ENCODE measurements at regions not wholly inside any gene's neighbourhood (a gene's known extent, or its start where the extent isn't known, plus 50 kb on each side); places are given as distances from the start of the nearest gene placed in this dataset.

GRCh38 chr1:119217309-119217828 is 76.9 kb upstream of the WARS2 start:
- no peak for FAIRE-seq
- no peak for DNase-seq
- Histone ChIP-seq H3K4me1 (ENCODE audit: control insufficient read depth in 3 of 3, insufficient read depth in 2 of 3, low read depth in 1 of 3, low read length in 2 of 3) (no peaks in the 10 kb centered on the region), H3K27me3 (ENCODE audit: control insufficient read depth in 3 of 3, insufficient read depth in 3 of 3, low read length in 3 of 3) (no peaks in the 10 kb centered on the region), H3K36me3 (ENCODE audit: control insufficient read depth in 3 of 3, insufficient read depth in 2 of 3, low read depth in 1 of 3, low read length in 3 of 3) (peaks cover 0 to 5% (median 0%) of the 10 kb centered on the region in 3 donors), H3K9me3 (ENCODE audit: control insufficient read depth in 2 of 2, insufficient read depth in 1 of 2, low read depth in 1 of 2, low read length in 1 of 2) (no peaks in the 10 kb centered on the region), H3K27ac (ENCODE audit: low read depth in 1 of 3, low read length in 2 of 3) (no peak overlapping the region), H3K4me3 (ENCODE audit: low read depth in 1 of 3, low read length in 3 of 3) (no peak overlapping the region)

- H3K27ac ChIP-seq (ENCODE audit: low read depth in 1 of 3, low read length in 2 of 3) = no peak overlapping the region
- WGBS, 3 donors = 81 to 83% (median 82%) methylated on average over 4 of the region's 4 CpGs
- H3K9me3 ChIP-seq (ENCODE audit: control insufficient read depth in 2 of 2, insufficient read depth in 1 of 2, low read depth in 1 of 2, low read length in 1 of 2) = no peaks in the 10 kb centered on the region
- FAIRE-seq (no peak), DNase-seq (no peak)
- H3K27me3 ChIP-seq (ENCODE audit: control insufficient read depth in 3 of 3, insufficient read depth in 3 of 3, low read length in 3 of 3) = no peaks in the 10 kb centered on the region
- peaks cover 0 to 7% (median 0%) of the 10 kb centered on the region in 3 donors for H3K36me3 ChIP-seq (ENCODE audit: control insufficient read depth in 3 of 3, insufficient read depth in 2 of 3, low read depth in 1 of 3, low read length in 3 of 3)
- no peak overlapping the region for H3K4me3 ChIP-seq (ENCODE audit: low read depth in 1 of 3, low read length in 3 of 3)
- H3K4me1 ChIP-seq (ENCODE audit: control insufficient read depth in 3 of 3, insufficient read depth in 2 of 3, low read depth in 1 of 3, low read length in 2 of 3) = no peaks in the 10 kb centered on the region
These were observed 79.3 kb upstream of the WARS2 start for GRCh38 chr1:119219711-119220110.

DNA sequence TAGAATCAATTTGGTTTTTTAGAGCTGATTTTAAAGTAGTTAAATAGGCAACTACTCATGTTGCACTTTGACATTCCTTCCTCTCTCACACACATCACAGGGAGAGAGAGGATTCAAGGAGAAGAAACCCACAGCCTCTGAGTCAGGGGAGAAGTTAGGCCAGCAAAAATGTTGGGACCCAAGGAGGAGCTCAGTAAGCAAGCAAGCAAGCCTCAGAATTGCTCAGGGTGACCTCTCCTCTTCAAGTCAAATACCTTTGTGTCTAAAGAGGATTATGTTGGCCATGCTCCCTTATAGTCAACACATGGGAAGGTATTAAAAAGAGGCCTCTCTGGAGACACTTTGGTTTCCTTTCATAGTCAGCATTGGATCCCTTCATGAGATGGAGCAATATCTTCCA is 80.5 kb upstream of the WARS2 start:
- H3K27ac ChIP-seq (ENCODE audit: low read depth in 1 of 3, low read length in 2 of 3) = no peak overlapping the region
- H3K36me3 ChIP-seq (ENCODE audit: control insufficient read depth in 3 of 3, insufficient read depth in 2 of 3, low read depth in 1 of 3, low read length in 3 of 3) = peaks cover 0 to 5% (median 0%) of the 10 kb centered on the region in 3 donors
- no peak for FAIRE-seq
- H3K27me3 ChIP-seq (ENCODE audit: control insufficient read depth in 3 of 3, insufficient read depth in 3 of 3, low read length in 3 of 3) = no peaks in the 10 kb centered on the region
- H3K4me3 ChIP-seq (ENCODE audit: low read depth in 1 of 3, low read length in 3 of 3) = no peak overlapping the region
- DNase-seq = no peak
- H3K9me3 ChIP-seq (ENCODE audit: control insufficient read depth in 2 of 2, insufficient read depth in 1 of 2, low read depth in 1 of 2, low read length in 1 of 2) = no peaks in the 10 kb centered on the region
- H3K4me1 ChIP-seq (ENCODE audit: control insufficient read depth in 3 of 3, insufficient read depth in 2 of 3, low read depth in 1 of 3, low read length in 2 of 3) = no peaks in the 10 kb centered on the region

DNA sequence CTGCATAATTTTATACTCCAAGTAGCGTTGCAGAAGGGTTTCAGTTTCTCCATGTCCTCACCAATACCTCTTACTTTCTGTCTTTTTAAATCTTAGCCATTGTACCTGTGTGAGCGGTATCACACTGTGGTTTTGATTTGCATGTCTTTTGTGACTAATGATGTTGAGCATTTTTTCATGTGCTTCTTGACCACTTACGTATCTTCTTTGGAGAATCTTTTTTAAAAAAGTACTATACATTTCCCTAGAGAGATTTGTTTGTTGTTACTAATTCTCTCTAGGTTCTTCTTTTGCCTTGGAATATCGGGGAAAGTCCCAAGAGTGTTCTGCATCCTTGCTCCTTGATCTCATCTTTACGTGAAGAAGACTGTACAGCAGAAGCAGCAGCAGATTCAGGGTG is 81.8 kb upstream of the WARS2 start:
- 86 to 93% (median 86%) methylated on average over 5 of the region's 5 CpGs for WGBS, 3 donors
- peaks cover 0 to 5% (median 0%) of the 10 kb centered on the region in 3 donors for H3K36me3 ChIP-seq (ENCODE audit: control insufficient read depth in 3 of 3, insufficient read depth in 2 of 3, low read depth in 1 of 3, low read length in 3 of 3)
- no peak for DNase-seq
- no peaks in the 10 kb centered on the region for H3K27me3 ChIP-seq (ENCODE audit: control insufficient read depth in 3 of 3, insufficient read depth in 3 of 3, low read length in 3 of 3)
- H3K9me3 ChIP-seq (ENCODE audit: control insufficient read depth in 2 of 2, insufficient read depth in 1 of 2, low read depth in 1 of 2, low read length in 1 of 2) = no peaks in the 10 kb centered on the region
- H3K4me1 ChIP-seq (ENCODE audit: control insufficient read depth in 3 of 3, insufficient read depth in 2 of 3, low read depth in 1 of 3, low read length in 2 of 3) = peaks cover 0 to 7% (median 0%) of the 10 kb centered on the region in 3 donors
- no peak overlapping the region for H3K27ac ChIP-seq (ENCODE audit: low read depth in 1 of 3, low read length in 2 of 3)
- no peak overlapping the region for H3K4me3 ChIP-seq (ENCODE audit: low read depth in 1 of 3, low read length in 3 of 3)
- FAIRE-seq = no peak

DNA sequence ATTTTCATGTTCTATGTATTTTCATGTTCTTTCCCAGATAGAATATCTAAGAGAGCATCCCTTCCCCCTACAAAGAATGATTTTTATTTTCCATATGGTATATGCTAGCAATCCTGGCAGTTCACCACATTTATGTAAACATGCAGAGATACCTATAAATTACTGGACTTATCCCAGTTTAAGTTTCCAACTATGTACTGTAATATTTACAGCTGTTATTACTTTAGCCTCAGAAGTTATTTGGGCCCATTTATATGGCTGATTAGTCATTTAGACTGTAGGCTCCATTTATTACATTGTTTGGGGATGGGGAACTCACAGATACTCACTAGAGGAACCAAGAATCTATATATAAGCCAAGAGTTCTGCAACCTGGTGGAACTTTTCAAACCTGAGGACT is 84.8 kb upstream of the WARS2 start:
- H3K4me3 ChIP-seq (ENCODE audit: low read depth in 1 of 3, low read length in 3 of 3) = no peak overlapping the region
- DNase-seq (no peak), FAIRE-seq (no peak)
- H3K27ac ChIP-seq (ENCODE audit: low read depth in 1 of 3, low read length in 2 of 3) = no peak overlapping the region
- H3K4me1 ChIP-seq (ENCODE audit: control insufficient read depth in 3 of 3, insufficient read depth in 2 of 3, low read depth in 1 of 3, low read length in 2 of 3) = peaks cover 0 to 19% (median 0%) of the 10 kb centered on the region in 3 donors
- no peaks in the 10 kb centered on the region for H3K27me3 ChIP-seq (ENCODE audit: control insufficient read depth in 3 of 3, insufficient read depth in 3 of 3, low read length in 3 of 3)
- peaks cover 0 to 5% (median 0%) of the 10 kb centered on the region in 3 donors for H3K36me3 ChIP-seq (ENCODE audit: control insufficient read depth in 3 of 3, insufficient read depth in 2 of 3, low read depth in 1 of 3, low read length in 3 of 3)
- H3K9me3 ChIP-seq (ENCODE audit: control insufficient read depth in 2 of 2, insufficient read depth in 1 of 2, low read depth in 1 of 2, low read length in 1 of 2) = no peaks in the 10 kb centered on the region

- H3K27ac ChIP-seq (ENCODE audit: low read depth in 1 of 3, low read length in 2 of 3) = no peak overlapping the region
- WGBS, 3 donors = 86 to 94% (median 92%) methylated on average over 2 of the region's 2 CpGs
- peaks cover 0 to 19% (median 0%) of the 10 kb centered on the region in 3 donors for H3K4me1 ChIP-seq (ENCODE audit: control insufficient read depth in 3 of 3, insufficient read depth in 2 of 3, low read depth in 1 of 3, low read length in 2 of 3)
- no peaks in the 10 kb centered on the region for H3K27me3 ChIP-seq (ENCODE audit: control insufficient read depth in 3 of 3, insufficient read depth in 3 of 3, low read length in 3 of 3)
- no peak for DNase-seq
- no peak for FAIRE-seq
- H3K4me3 ChIP-seq (ENCODE audit: low read depth in 1 of 3, low read length in 3 of 3) = no peak overlapping the region
- H3K36me3 ChIP-seq (ENCODE audit: control insufficient read depth in 3 of 3, insufficient read depth in 2 of 3, low read depth in 1 of 3, low read length in 3 of 3) = peaks cover 0 to 5% (median 0%) of the 10 kb centered on the region in 3 donors
- H3K9me3 ChIP-seq (ENCODE audit: control insufficient read depth in 2 of 2, insufficient read depth in 1 of 2, low read depth in 1 of 2, low read length in 1 of 2) = no peaks in the 10 kb centered on the region
These were observed 85.4 kb upstream of the WARS2 start for GRCh38 chr1:119225831-119226230.

DNA sequence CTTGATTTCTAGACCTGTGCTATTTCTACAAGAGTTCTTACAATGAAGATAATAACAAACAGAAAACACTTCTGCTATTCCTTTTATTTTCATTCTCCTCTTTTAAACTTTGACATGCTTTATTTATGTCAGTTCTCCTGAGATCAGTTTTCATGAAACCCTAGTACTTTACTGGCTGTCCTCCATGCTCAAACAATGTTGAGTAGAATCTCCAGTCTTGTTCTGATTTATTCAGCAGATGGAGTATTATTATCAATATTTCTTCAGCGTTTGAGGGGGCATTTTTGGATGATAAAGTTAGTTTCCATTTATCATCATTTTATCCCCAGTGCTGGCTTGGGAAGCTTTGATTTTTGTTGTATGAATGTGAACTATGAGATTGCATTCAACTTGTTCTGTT is 85.9 kb upstream of the WARS2 start:
- DNase-seq = no peak
- Histone ChIP-seq H3K4me3 (ENCODE audit: low read depth in 1 of 3, low read length in 3 of 3) (no peak overlapping the region), H3K9me3 (ENCODE audit: control insufficient read depth in 2 of 2, insufficient read depth in 1 of 2, low read depth in 1 of 2, low read length in 1 of 2) (no peaks in the 10 kb centered on the region), H3K36me3 (ENCODE audit: control insufficient read depth in 3 of 3, insufficient read depth in 2 of 3, low read depth in 1 of 3, low read length in 3 of 3) (peaks cover 0 to 5% (median 0%) of the 10 kb centered on the region in 3 donors), H3K27me3 (ENCODE audit: control insufficient read depth in 3 of 3, insufficient read depth in 3 of 3, low read length in 3 of 3) (no peaks in the 10 kb centered on the region), H3K4me1 (ENCODE audit: control insufficient read depth in 3 of 3, insufficient read depth in 2 of 3, low read depth in 1 of 3, low read length in 2 of 3) (peaks cover 0 to 19% (median 0%) of the 10 kb centered on the region in 3 donors), H3K27ac (ENCODE audit: low read depth in 1 of 3, low read length in 2 of 3) (no peak overlapping the region)
- WGBS, 3 donors = 77 to 93% (median 91%) methylated on average over 1 of the region's 1 CpG
- no peak for FAIRE-seq

GRCh38 chr1:119226913-119227312 is 86.5 kb upstream of the WARS2 start:
- Histone ChIP-seq H3K27ac (ENCODE audit: low read depth in 1 of 3, low read length in 2 of 3) (no peak overlapping the region), H3K4me1 (ENCODE audit: control insufficient read depth in 3 of 3, insufficient read depth in 2 of 3, low read depth in 1 of 3, low read length in 2 of 3) (peaks cover 0 to 19% (median 0%) of the 10 kb centered on the region in 3 donors), H3K4me3 (ENCODE audit: low read depth in 1 of 3, low read length in 3 of 3) (no peak overlapping the region), H3K27me3 (ENCODE audit: control insufficient read depth in 3 of 3, insufficient read depth in 3 of 3, low read length in 3 of 3) (no peaks in the 10 kb centered on the region), H3K9me3 (ENCODE audit: control insufficient read depth in 2 of 2, insufficient read depth in 1 of 2, low read depth in 1 of 2, low read length in 1 of 2) (no peaks in the 10 kb centered on the region), H3K36me3 (ENCODE audit: control insufficient read depth in 3 of 3, insufficient read depth in 2 of 3, low read depth in 1 of 3, low read length in 3 of 3) (peaks cover 0 to 5% (median 0%) of the 10 kb centered on the region in 3 donors)
- FAIRE-seq (no peak), DNase-seq (no peak)
- 82 to 86% (median 85%) methylated on average over 3 of the region's 3 CpGs for WGBS, 3 donors

DNA sequence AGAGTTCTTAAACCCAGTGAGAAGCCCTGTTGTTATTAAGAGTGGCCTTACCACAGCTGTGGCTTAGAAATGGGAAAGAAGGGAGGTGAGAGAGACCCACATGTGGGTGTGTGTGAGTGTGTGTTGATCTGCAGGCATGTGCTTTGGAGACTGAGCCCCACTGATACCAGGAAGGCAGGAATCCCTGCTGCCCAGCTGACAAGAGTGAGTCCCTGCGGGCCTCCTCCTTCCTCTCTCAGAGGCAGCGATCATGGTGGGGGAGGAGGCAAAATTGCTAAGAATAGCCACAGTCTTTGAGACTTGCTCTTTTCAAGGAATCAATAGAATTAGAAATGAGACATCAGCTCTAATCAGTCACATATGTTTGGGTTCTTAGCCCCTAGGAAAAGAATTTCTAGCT is 87.0 kb upstream of the WARS2 start:
- H3K27ac ChIP-seq (ENCODE audit: low read depth in 1 of 3, low read length in 2 of 3) = no peak overlapping the region
- WGBS, 3 donors = 61 to 93% (median 80%) methylated on average over 2 of the region's 2 CpGs
- H3K27me3 ChIP-seq (ENCODE audit: control insufficient read depth in 3 of 3, insufficient read depth in 3 of 3, low read length in 3 of 3) = no peaks in the 10 kb centered on the region
- no peak for DNase-seq
- no peaks in the 10 kb centered on the region for H3K9me3 ChIP-seq (ENCODE audit: control insufficient read depth in 2 of 2, insufficient read depth in 1 of 2, low read depth in 1 of 2, low read length in 1 of 2)
- no peak for FAIRE-seq
- peaks cover 0 to 5% (median 0%) of the 10 kb centered on the region in 3 donors for H3K36me3 ChIP-seq (ENCODE audit: control insufficient read depth in 3 of 3, insufficient read depth in 2 of 3, low read depth in 1 of 3, low read length in 3 of 3)
- H3K4me3 ChIP-seq (ENCODE audit: low read depth in 1 of 3, low read length in 3 of 3) = no peak overlapping the region
- H3K4me1 ChIP-seq (ENCODE audit: control insufficient read depth in 3 of 3, insufficient read depth in 2 of 3, low read depth in 1 of 3, low read length in 2 of 3) = peaks cover 0 to 19% (median 0%) of the 10 kb centered on the region in 3 donors
